ENCODE measurements at regions not wholly inside any gene's neighbourhood (a gene's known extent, or its start where the extent isn't known, plus 50 kb on each side); places are given as distances from the start of the nearest gene placed in this dataset.

- no peak for DNase-seq
Observed at GRCh38 chr16:24414534-24414933, 124.8 kb upstream of the RBBP6 start.

GRCh38 chr16:24418733-24419132, 120.6 kb upstream of the RBBP6 start:
- DNase-seq, result no peak

- no peak for DNase-seq
Observed at GRCh38 chr16:24423312-24423711, 116.1 kb upstream of the RBBP6 start.

- DNase-seq, result no peak
Observed at GRCh38 chr16:24424364-24424763, 115.0 kb upstream of the RBBP6 start.

GRCh38 chr16:24427840-24428239, 111.5 kb upstream of the RBBP6 start:
- DNase-seq, result no peak

GRCh38 chr16:24428756-24429155, 110.6 kb upstream of the RBBP6 start:
- no peak for DNase-seq

- DNase-seq, result no peak
Observed at GRCh38 chr16:24430954-24431760, 108.2 kb upstream of the RBBP6 start.

- no peak for DNase-seq
Observed at GRCh38 chr16:24433706-24434105, 105.7 kb upstream of the RBBP6 start.

GRCh38 chr16:24440306-24440705, 99.1 kb upstream of the RBBP6 start:
- no peak for DNase-seq

- no peak for DNase-seq
Observed at GRCh38 chr16:24442631-24443030, 96.7 kb upstream of the RBBP6 start.

- no peak for DNase-seq
Observed at GRCh38 chr16:24445216-24445615, 94.2 kb upstream of the RBBP6 start.

- DNase-seq, result no peak
Observed at GRCh38 chr16:24446189-24446588, 93.2 kb upstream of the RBBP6 start.

GRCh38 chr16:24452724-24453123, 86.6 kb upstream of the RBBP6 start:
- DNase-seq, result no peak

- no peak for DNase-seq
Observed at GRCh38 chr16:24463196-24463945, 76.0 kb upstream of the RBBP6 start.

GRCh38 chr16:24471561-24472350, 67.6 kb upstream of the RBBP6 start:
- DNase-seq, result peak; percentile 17

GRCh38 chr16:24477492-24477891, 61.9 kb upstream of the RBBP6 start:
- DNase-seq, result no peak

- DNase-seq, result no peak
Observed at GRCh38 chr16:24478401-24478800, 61.0 kb upstream of the RBBP6 start.

GRCh38 chr16:24482681-24483202, 56.6 kb upstream of the RBBP6 start:
- DNase-seq, result no peak

GRCh38 chr16:24488045-24488444, 51.3 kb upstream of the RBBP6 start:
- DNase-seq, result no peak

All from occipital lobe (tissue), 1 donor.